Spleen (tissue), 11 donors: ENCODE measurements at regions not wholly inside any gene's neighbourhood (a gene's known extent, or its start where the extent isn't known, plus 50 kb on each side); places are given as distances from the start of the nearest gene placed in this dataset.

Experiments used
- DNase-seq: peaks from one replicate; pipeline ENCODE4 v3.0.0-alpha.2; 2020
- H3K27ac ChIP-seq, 8 donors: fragments of 200-600 bp; sonication (generic) in 7 of 8; 1 replicate in 4 of 8; 2 replicates in 4 of 8; pipeline versions ENCODE4 v1.5.0 to v1.8.0; 2016 to 2021; ENCODE audit warnings: inconsistent platforms in 4 of 8, mild to moderate bottlenecking in 4 of 8, moderate library complexity in 1 of 8
- H3K27me3 ChIP-seq, 7 donors: fragments of 200-600 bp; sonication (generic) in 6 of 7; replicated peaks in 1 of 7; 1 replicate in 4 of 7; 2 replicates in 3 of 7; pipeline versions ENCODE4 v1.5.0 to v1.8.0; 2016 to 2021; ENCODE audit warnings: inconsistent platforms in 3 of 7, mild to moderate bottlenecking in 1 of 7
- H3K36me3 ChIP-seq, 6 donors: fragments of 200-600 bp; sonication (generic) in 5 of 6; 1 replicate in 4 of 6; 2 replicates in 2 of 6; pipeline versions ENCODE4 v1.5.0 to v1.8.0; 2016 to 2021; ENCODE audit warnings: inconsistent platforms in 2 of 6
- H3K4me1 ChIP-seq, 6 donors: fragments of 200-600 bp; sonication (generic) in 5 of 6; 1 replicate in 3 of 6; 2 replicates in 3 of 6; pipeline versions ENCODE4 v1.5.0 to v1.8.0; 2016 to 2021; ENCODE audit warnings: inconsistent platforms in 3 of 6
- H3K4me3 ChIP-seq, 8 donors: fragments of 200-600 bp; sonication (generic) in 7 of 8; 1 replicate in 4 of 8; 2 replicates in 4 of 8; pipeline versions ENCODE4 v1.5.0 to v1.8.0; 2016 to 2021; ENCODE audit warnings: inconsistent platforms in 4 of 8, mild to moderate bottlenecking in 4 of 8, moderate library complexity in 2 of 8
- H3K9me3 ChIP-seq, 8 donors: fragments of 200-600 bp; sonication (generic) in 7 of 8; 1 replicate in 4 of 8; 2 replicates in 4 of 8; pipeline versions ENCODE4 v1.5.0 to v1.8.0; 2016 to 2021; ENCODE audit warnings: inconsistent platforms in 4 of 8
- POLR2A ChIP-seq, 3 donors: fragments of 450-650 bp; IDR thresholded peaks; one replicate each; pipeline ENCODE4 v1.5.1; 2017; ENCODE audit warnings: antibody characterized with exemption in 3 of 3, mild to moderate bottlenecking in 1 of 3
- POLR2AphosphoS5 ChIP-seq, 3 donors: sonication (generic); formaldehyde crosslinking; IDR thresholded peaks; one replicate each; pipeline ENCODE4 v1.5.1; 2017; ENCODE audit warnings: antibody characterized with exemption in 3 of 3
- WGBS, 5 donors: extraction: QIAGEN DNeasy Blood & Tissue Kit in 3 of 5; methylation state at CpG; one replicate each; pipeline versions ENCODE4 v1.1.5 to v1.1.7; 2013 to 2018; 5-methylcytosine and 5-hydroxymethylcytosine counted together
- intact Hi-C: fragments of 100-400 bp; cut with DNase I; formaldehyde crosslinking; loops from one replicate; pipeline ENCODE4 v1.15.0; 2023; ENCODE audit warnings: low total_unique reads
- TF ChIP-seq, protein P1 (sequence below), 11 experiments: fragments of 200-600 bp in 7 of 11; fragments of 450-650 bp in 4 of 11; sonication (generic) in 4 of 11; IDR thresholded peaks in 8 of 11; conservative IDR thresholded peaks in 3 of 11; 1 replicate in 7 of 11; 2 replicates in 4 of 11; pipeline versions ENCODE4 v1.4.0 to v1.8.0; 2016 to 2021; ENCODE audit warnings: antibody characterized with exemption in 11 of 11, inconsistent platforms in 4 of 11, mild to moderate bottlenecking in 1 of 11
- donor health status: healthy with polysubstance abuse.
- donor health status: DM: no; HTN: no; CAD: no; lungs with moderate emphysema.
- donor health status: DM: no; HTN: no; CAD: no.
- donor health status: Bipolar disorder and iron deficiency.
- donor health status: healthy.
- donor health status: DM: no; HTN: no; CAD: no.
- donor health status: DM: yes; HTN: yes; CAD: no.

DNA sequence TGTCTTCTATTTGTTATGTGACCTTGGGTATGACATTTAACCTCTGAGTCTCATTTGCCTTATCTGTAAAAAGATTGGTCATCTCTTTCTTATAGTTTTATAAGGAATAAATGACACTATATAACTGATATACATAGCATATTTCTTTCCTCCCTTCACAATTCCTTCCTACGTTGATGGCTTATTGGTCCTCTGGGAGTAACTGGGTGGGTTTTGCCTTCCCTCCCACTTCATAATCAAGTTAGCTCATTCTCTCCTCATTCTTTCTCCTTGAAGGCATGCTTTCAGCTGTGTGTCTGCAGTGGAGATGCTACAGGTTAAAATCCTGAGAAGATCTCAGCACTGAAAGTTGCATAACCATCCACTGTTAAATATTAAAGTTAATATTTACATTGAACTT is 382.4 kb downstream of the TMEM38B start:
- DNase-seq = no peak
- no peaks in the 10 kb centered on the region for H3K36me3 ChIP-seq
- no peaks in the 10 kb centered on the region for H3K27me3 ChIP-seq
- no peaks in the 10 kb centered on the region for H3K9me3 ChIP-seq
- WGBS, 5 donors = 0 to 61% (median 40%) methylated on average over 1 of the region's 1 CpG
- H3K27ac ChIP-seq = no peak overlapping the region
- TF ChIP-seq POLR2A (IDR thresholded peaks at IDR 0.05) (no peak), POLR2AphosphoS5 (IDR thresholded peaks at IDR 0.05) (no peak)
- TF ChIP-seq, protein P1, sequence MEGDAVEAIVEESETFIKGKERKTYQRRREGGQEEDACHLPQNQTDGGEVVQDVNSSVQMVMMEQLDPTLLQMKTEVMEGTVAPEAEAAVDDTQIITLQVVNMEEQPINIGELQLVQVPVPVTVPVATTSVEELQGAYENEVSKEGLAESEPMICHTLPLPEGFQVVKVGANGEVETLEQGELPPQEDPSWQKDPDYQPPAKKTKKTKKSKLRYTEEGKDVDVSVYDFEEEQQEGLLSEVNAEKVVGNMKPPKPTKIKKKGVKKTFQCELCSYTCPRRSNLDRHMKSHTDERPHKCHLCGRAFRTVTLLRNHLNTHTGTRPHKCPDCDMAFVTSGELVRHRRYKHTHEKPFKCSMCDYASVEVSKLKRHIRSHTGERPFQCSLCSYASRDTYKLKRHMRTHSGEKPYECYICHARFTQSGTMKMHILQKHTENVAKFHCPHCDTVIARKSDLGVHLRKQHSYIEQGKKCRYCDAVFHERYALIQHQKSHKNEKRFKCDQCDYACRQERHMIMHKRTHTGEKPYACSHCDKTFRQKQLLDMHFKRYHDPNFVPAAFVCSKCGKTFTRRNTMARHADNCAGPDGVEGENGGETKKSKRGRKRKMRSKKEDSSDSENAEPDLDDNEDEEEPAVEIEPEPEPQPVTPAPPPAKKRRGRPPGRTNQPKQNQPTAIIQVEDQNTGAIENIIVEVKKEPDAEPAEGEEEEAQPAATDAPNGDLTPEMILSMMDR (IDR thresholded peaks at IDR 0.05 in 8 of 11, conservative IDR thresholded peaks at IDR 0.05 in 3 of 11) = no peak
- H3K4me1 ChIP-seq = no peaks in the 10 kb centered on the region
- intact Hi-C loops = no loop called here
- no peak overlapping the region for H3K4me3 ChIP-seq

DNA sequence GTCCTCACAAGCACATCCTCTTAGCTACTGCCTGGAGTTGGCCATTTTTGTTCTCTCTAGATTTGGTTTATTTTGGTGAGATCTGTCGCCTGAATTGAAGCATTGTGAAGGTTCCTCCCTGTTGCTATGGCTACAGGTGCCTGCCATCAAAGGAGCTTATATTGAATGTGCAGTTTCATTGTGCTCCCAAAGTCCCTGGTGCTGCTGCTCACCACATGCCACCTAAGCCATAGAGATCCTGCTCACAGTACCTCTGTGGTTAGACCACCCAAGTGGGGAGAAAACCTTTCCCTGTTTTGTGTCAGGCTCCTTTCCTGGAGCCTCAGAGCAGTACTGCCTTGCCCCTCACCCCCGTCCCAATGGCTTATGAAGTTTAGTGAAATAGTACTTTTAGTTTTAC is 383.4 kb downstream of the TMEM38B start:
- no peak for TF ChIP-seq POLR2AphosphoS5 (IDR thresholded peaks at IDR 0.05)
- TF ChIP-seq POLR2A (IDR thresholded peaks at IDR 0.05) = no peak
- TF ChIP-seq, protein P1 (IDR thresholded peaks at IDR 0.05 in 8 of 11, conservative IDR thresholded peaks at IDR 0.05 in 3 of 11) = no peak
- no peaks in the 10 kb centered on the region for H3K27me3 ChIP-seq
- 72 to 93% (median 83%) methylated on average over 2 of the region's 2 CpGs for WGBS, 5 donors

DNA sequence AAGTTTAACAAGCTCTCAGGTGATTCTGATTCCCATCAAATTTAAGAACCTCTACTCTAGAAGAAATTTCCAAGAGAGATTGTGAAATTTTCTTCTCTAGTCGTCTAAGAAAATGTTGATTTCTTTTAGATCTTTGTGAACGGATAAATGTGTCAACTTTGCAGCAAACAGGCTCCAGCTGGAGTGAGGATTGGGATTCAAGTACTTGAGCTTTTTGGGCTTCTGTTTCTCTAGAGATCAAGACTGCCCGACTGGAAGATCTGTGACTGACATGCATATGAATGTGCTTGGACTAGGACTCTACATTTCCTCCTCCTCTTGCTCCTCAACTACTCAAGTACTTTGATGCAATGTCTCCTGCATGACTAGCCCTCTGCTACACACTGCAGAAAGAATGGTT is 388.3 kb downstream of the TMEM38B start:
- Histone ChIP-seq H3K27me3 (no peaks in the 10 kb centered on the region), H3K4me1 (no peaks in the 10 kb centered on the region), H3K36me3 (no peaks in the 10 kb centered on the region), H3K4me3 (no peak overlapping the region), H3K27ac (no peak overlapping the region), H3K9me3 (no peaks in the 10 kb centered on the region)
- TF ChIP-seq, protein P1 (IDR thresholded peaks at IDR 0.05 in 8 of 11, conservative IDR thresholded peaks at IDR 0.05 in 3 of 11) = no peak
- TF ChIP-seq POLR2AphosphoS5 (IDR thresholded peaks at IDR 0.05) (no peak), POLR2A (IDR thresholded peaks at IDR 0.05) (no peak)
- no peak for DNase-seq
- intact Hi-C loops = no loop called here
- 61 to 80% (median 75%) methylated on average over 3 of the region's 3 CpGs for WGBS, 5 donors

More for the DNA sequence above, 383.4 kb downstream of the TMEM38B start:
- intact Hi-C loops = no loop called here
- DNase-seq = no peak
- no peak overlapping the region for H3K27ac ChIP-seq
- no peaks in the 10 kb centered on the region for H3K9me3 ChIP-seq
- H3K36me3 ChIP-seq = no peaks in the 10 kb centered on the region
- H3K4me1 ChIP-seq = no peaks in the 10 kb centered on the region
- no peak overlapping the region for H3K4me3 ChIP-seq

DNA sequence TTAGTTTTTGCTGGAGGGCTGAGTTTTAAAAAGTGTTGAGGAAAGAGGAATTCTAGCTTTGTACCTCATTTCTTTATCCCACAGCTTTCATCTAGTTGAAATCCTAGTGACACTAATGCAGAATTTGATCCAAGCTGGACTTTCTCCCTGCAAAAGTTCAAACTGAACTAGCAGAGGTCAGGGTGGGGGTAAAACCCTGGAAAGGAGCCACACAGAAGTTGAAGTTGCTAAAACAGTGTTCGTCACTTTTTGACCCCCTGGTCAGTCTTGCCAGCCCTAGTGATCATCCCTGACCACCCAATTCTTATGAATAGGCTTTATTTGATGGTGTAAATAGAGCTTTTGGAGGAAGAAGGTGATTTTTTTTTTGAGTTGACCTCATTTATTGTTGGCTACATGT is 390.4 kb downstream of the TMEM38B start:
- DNase-seq = no peak
- Histone ChIP-seq H3K36me3 (no peaks in the 10 kb centered on the region), H3K9me3 (peaks cover 0 to 6% (median 0%) of the 10 kb centered on the region in 8 donors), H3K27me3 (no peaks in the 10 kb centered on the region), H3K27ac (no peak overlapping the region), H3K4me3 (no peak overlapping the region), H3K4me1 (no peaks in the 10 kb centered on the region)
- 43 to 80% (median 68%) methylated on average over 1 of the region's 1 CpG for WGBS, 5 donors
- intact Hi-C loops = no loop called here
- TF ChIP-seq POLR2A (IDR thresholded peaks at IDR 0.05) (no peak), POLR2AphosphoS5 (IDR thresholded peaks at IDR 0.05) (no peak)
- TF ChIP-seq, protein P1 (IDR thresholded peaks at IDR 0.05 in 8 of 11, conservative IDR thresholded peaks at IDR 0.05 in 3 of 11) = no peak
